ENCODE measurements at regions not wholly inside any gene's neighbourhood (a gene's known extent, or its start where the extent isn't known, plus 50 kb on each side); places are given as distances from the start of the nearest gene placed in this dataset.

DNA sequence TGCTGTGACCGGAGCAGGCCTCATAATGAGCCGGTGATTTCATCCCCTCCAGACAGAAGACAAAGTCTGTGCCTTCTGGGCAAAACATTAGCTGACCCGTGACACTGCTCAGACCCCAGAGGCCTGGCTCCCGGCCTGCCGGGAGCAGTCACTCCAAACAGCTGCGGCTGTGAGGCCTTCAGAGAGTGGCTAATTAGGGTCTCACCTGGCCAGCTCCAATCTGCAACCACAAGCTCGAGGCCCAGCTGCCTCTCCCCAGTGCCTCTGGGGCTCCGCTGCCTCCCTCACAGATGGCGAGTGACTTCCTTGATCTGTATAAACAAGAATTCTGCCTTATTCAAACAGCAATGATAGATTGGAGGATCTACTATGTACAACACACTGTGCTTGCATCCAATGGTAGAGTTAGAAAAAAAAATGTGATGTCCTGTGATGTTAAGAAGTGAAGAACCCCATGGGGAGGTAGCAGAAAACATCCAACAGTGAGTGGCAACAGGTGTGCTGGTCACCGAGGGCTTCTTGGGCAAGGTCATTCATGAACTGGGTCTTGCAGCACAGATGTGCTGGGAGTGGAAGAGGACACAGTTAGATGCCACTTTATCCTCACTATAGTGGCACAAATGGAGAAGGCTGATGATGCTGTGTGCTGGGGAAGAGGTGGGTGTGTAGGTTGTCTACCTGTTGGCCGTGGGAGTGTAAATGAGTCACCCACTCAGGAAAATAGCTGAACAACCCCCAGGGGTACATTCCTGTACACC, 98.2 kb upstream of the ASAP2 start:
- in situ Hi-C loops (cut with MboI) (no loop called here), intact Hi-C loops (cut with micrococcal nuclease; ENCODE audit: unreplicated experiment) (no loop called here)
- no TSS peak for BruUV-seq (replicated peaks)
- ChIA-PET SMC1A (ENCODE audit: uncharacterized antibody, unreplicated experiment) (interaction anchor here (0.8 kb wide), 1 partner anchor 16 kb away, joined by 3 read pairs; no protein-coding TSS in a partner anchor), POLR2A (no interaction called here), CTCF (interaction anchor here (0.9 to 2.2 kb wide), 3 partner anchors 10 to 235 kb away, joined by 3 to 8 read pairs (median 3); no protein-coding TSS in a partner anchor), RAD21 (ENCODE audit: unreplicated experiment) (no interaction called here)
- Histone ChIP-seq H3K36me3 (ENCODE audit: control insufficient read depth in 2 of 2, insufficient read depth in 2 of 2, low read length in 1 of 2) (no peaks in the 10 kb centered on the region), H3K27ac (ENCODE audit: control insufficient read depth, insufficient read depth) (no peak overlapping the region), H3K4me2 (ENCODE audit: control insufficient read depth, insufficient read depth) (no peak overlapping the region), H3K9ac (ENCODE audit: control insufficient read depth, insufficient read depth, low read length) (no peak overlapping the region), H3K79me2 (ENCODE audit: control insufficient read depth, insufficient read depth, low read length) (no peaks in the 10 kb centered on the region), H3K27me3 (replicated peaks in 1 of 2; ENCODE audit: control insufficient read depth in 2 of 2, insufficient read depth in 2 of 2, low read length in 1 of 2) (no peaks in the 10 kb centered on the region; a peak in 1 of 4 replicates), H3K9me3 (replicated peaks; ENCODE audit: control insufficient read depth, insufficient read depth, low read length) (no peaks in the 10 kb centered on the region), H3K4me1 (ENCODE audit: control insufficient read depth, insufficient read depth, low read length) (no peaks in the 10 kb centered on the region), H3K4me3 (no peak overlapping the region), H4K20me1 (ENCODE audit: control insufficient read depth, insufficient read depth) (no peaks in the 10 kb centered on the region), H2AFZ (ENCODE audit: control insufficient read depth, low read depth, low read length) (no peak overlapping the region)
- no peak for ATAC-seq
- no peak for DNase-seq (ENCODE audit: low read depth, low spot score)
- TF ChIP-seq, protein P1, sequence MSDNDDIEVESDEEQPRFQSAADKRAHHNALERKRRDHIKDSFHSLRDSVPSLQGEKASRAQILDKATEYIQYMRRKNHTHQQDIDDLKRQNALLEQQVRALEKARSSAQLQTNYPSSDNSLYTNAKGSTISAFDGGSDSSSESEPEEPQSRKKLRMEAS (IDR thresholded peaks at IDR 0.05; ENCODE audit: low read depth, low read length) = no peak
- TF ChIP-seq TCF12 (IDR thresholded peaks at IDR 0.05; ENCODE audit: low read depth, low read length) (no peak), RAD21 (IDR thresholded peaks at IDR 0.05; ENCODE audit: insufficient read depth, low read depth, low read length) (no peak), CHD1 (IDR thresholded peaks at IDR 0.05; ENCODE audit: low read depth, low read length) (no peak), CHD4 (IDR thresholded peaks at IDR 0.05) (no peak), BACH1 (IDR thresholded peaks at IDR 0.05; ENCODE audit: borderline replicate concordance) (no peak), NR2C1 (IDR thresholded peaks at IDR 0.05) (no peak), E2F8 (IDR thresholded peaks at IDR 0.05; ENCODE audit: low read depth, partially characterized antibody) (no peak), TARDBP (IDR thresholded peaks at IDR 0.05; ENCODE audit: borderline replicate concordance) (no peak)
- TF ChIP-seq, protein P2, sequence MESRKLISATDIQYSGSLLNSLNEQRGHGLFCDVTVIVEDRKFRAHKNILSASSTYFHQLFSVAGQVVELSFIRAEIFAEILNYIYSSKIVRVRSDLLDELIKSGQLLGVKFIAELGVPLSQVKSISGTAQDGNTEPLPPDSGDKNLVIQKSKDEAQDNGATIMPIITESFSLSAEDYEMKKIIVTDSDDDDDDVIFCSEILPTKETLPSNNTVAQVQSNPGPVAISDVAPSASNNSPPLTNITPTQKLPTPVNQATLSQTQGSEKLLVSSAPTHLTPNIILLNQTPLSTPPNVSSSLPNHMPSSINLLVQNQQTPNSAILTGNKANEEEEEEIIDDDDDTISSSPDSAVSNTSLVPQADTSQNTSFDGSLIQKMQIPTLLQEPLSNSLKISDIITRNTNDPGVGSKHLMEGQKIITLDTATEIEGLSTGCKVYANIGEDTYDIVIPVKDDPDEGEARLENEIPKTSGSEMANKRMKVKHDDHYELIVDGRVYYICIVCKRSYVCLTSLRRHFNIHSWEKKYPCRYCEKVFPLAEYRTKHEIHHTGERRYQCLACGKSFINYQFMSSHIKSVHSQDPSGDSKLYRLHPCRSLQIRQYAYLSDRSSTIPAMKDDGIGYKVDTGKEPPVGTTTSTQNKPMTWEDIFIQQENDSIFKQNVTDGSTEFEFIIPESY (IDR thresholded peaks at IDR 0.05) = no peak
- TF ChIP-seq, protein P3, sequence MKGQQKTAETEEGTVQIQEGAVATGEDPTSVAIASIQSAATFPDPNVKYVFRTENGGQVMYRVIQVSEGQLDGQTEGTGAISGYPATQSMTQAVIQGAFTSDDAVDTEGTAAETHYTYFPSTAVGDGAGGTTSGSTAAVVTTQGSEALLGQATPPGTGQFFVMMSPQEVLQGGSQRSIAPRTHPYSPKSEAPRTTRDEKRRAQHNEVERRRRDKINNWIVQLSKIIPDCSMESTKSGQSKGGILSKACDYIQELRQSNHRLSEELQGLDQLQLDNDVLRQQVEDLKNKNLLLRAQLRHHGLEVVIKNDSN (IDR thresholded peaks at IDR 0.05; ENCODE audit: borderline replicate concordance, extremely low read length, insufficient read depth, low read depth, low read length) = no peak
- TF ChIP-seq, protein P4, sequence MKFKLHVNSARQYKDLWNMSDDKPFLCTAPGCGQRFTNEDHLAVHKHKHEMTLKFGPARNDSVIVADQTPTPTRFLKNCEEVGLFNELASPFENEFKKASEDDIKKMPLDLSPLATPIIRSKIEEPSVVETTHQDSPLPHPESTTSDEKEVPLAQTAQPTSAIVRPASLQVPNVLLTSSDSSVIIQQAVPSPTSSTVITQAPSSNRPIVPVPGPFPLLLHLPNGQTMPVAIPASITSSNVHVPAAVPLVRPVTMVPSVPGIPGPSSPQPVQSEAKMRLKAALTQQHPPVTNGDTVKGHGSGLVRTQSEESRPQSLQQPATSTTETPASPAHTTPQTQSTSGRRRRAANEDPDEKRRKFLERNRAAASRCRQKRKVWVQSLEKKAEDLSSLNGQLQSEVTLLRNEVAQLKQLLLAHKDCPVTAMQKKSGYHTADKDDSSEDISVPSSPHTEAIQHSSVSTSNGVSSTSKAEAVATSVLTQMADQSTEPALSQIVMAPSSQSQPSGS (IDR thresholded peaks at IDR 0.05; ENCODE audit: low read length) = no peak
- 70% methylated on average over 11 of the region's 11 CpGs for WGBS (ENCODE audit: insufficient coverage, insufficient replicate concordance, low lambda C conversion rate, missing lambda C conversion rate)
- no peak for FAIRE-seq
